GM12875 (cell line): ENCODE measurements at regions not wholly inside any gene's neighbourhood (a gene's known extent, or its start where the extent isn't known, plus 50 kb on each side); places are given as distances from the start of the nearest gene placed in this dataset.

Source experiments
- H3K4me3 ChIP-seq: one replicate; pipeline ENCODE4 v1.5.1; 2011; ENCODE audit warnings: low read depth, low read length, control low read depth
- TF ChIP-seq, protein P1 (sequence below): IDR thresholded peaks from 2 replicates; pipeline ENCODE4 v1.5.1; 2011; ENCODE audit warnings: low read depth, mild to moderate bottlenecking, control low read depth, inconsistent platforms, low read length, moderate library complexity, borderline replicate concordance; ENCODE audit not compliant: insufficient read depth

DNA sequence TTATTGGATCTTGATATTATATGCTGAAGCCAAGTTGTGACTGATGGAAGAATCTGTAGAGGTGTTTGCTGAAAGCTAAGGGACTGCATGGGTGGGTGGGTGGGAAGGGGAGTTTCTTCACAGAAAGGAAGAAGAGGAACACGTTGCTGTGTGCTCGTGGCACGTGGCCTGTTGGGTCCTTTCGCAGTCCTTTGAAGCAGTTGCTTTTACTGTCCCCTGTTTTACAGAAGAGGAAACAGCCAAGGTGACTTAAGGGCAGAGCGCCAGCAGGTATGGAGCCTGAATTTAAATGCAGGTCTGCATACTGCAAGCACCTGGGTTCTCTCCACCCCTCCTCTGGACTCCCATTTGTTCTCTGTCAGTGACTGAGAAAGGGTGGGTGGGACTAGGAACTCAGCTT, 59.4 kb upstream of the PRR23C start:
- TF ChIP-seq, protein P1, sequence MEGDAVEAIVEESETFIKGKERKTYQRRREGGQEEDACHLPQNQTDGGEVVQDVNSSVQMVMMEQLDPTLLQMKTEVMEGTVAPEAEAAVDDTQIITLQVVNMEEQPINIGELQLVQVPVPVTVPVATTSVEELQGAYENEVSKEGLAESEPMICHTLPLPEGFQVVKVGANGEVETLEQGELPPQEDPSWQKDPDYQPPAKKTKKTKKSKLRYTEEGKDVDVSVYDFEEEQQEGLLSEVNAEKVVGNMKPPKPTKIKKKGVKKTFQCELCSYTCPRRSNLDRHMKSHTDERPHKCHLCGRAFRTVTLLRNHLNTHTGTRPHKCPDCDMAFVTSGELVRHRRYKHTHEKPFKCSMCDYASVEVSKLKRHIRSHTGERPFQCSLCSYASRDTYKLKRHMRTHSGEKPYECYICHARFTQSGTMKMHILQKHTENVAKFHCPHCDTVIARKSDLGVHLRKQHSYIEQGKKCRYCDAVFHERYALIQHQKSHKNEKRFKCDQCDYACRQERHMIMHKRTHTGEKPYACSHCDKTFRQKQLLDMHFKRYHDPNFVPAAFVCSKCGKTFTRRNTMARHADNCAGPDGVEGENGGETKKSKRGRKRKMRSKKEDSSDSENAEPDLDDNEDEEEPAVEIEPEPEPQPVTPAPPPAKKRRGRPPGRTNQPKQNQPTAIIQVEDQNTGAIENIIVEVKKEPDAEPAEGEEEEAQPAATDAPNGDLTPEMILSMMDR: no peak
- H3K4me3 ChIP-seq: no peak overlapping the region

DNA sequence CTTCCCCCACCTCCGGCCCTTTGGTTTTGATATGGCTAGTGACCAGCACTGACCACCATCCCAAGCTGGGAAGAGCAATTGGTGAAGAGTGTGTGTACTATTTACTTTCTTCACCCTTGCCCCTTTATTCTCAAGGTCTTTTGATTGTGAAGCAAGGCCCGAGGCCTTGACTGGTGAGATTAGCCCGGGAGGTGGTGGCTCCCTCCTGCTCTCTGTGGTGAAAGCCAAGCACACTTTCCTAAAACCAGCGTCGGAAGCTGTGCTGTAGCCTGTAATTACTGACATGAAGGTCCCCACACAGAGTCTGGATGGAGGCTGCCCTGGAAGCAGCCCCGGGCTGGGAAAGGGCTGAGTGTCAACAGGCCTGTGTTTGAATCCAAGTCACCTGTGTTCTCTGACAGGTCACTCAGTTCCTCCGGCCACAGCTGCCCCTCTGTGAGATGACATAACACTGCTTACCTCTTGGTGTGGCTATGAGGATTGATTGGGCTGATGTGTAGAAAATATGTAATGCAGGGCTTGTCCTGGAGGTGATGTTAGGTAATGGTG, 60.5 kb upstream of the PRR23C start:
- TF ChIP-seq, protein P1: no peak
- no peak overlapping the region for H3K4me3 ChIP-seq

DNA sequence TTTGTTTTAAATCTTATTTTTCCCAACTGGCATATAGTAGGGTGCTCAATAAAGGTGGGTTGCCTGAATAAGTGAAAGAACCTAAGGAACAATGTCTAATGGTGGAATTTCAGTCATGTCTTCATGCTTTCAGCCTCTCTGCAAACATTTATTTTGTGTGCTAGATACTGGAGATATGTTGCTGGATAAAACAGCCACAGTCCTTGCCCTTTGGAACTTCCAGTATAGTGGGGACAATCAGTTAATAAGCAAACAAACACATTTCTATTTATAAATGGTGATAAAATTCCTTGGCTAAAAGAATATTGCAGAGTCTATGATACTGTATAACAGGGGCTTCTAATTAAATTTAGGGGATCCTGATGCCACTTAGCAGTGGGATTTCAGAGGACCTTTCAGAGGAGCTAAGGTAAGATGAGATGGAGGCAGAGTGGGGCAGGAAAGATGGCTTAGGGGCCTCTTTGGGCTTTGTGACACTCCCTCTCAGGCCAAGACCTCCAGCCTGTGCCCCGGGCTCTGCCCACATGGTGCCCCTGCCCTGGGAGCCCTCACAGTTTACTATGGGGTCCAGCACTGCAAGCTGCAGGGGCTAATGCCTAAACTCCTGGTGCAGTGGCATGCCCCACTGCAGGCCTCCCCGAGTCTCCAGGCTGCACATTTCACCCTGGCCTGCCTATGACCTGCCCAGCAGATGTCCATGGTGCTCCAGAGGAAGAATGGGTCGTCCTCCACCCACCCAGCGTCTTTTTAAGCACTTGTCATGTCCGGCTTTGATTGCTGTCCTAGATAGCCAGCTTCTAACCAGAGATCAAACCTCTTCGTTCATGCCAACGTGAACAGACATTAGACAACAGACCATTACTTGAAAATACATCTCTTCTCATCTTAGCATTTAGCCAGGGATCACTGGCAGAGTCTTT, 61.6 kb upstream of the PRR23C start:
- TF ChIP-seq, protein P1: no peak
- H3K4me3 ChIP-seq: no peak overlapping the region

DNA sequence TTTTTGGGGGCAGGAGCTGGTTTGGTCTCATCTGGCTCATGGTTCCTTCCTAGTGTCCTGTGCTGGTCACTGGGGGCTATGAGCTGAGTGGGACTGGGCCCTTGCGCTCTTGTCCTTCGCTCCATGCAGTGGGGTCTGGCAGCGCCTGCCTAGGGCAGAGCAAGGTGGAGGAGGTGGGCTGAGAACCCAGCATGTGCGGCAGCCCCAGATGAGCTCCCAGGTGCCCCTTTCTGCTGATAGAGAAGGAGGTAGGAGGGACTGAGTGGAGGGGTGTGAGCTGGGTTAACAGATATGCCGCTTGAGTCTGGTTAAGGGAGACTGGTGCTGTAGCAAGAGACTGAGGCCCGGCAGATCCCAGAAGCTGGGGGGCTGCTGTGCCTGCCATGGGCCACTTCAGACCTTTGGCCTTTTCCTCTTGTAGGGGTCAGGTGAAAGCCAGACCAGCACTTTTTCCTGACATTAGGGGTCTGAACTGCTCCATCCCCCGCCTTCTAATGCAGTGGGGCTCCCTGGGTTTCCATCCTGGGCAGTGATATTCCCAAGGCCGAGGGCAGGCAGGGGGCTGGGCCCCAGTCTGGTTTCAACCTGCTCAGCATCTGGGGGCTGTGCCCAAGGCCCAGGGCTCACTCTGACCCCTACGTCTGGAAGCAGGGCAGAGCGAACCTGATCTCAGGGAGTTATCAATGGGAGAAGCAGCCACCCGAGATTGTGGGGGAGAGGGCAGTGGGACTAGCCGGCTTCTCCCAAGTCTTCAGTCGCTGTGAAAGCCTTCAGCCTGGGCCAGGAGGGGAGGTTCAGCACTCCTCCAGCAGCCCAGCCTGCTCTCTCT, 62.9 kb upstream of the PRR23C start:
- TF ChIP-seq, protein P1: no peak
- H3K4me3 ChIP-seq: no peak overlapping the region

DNA sequence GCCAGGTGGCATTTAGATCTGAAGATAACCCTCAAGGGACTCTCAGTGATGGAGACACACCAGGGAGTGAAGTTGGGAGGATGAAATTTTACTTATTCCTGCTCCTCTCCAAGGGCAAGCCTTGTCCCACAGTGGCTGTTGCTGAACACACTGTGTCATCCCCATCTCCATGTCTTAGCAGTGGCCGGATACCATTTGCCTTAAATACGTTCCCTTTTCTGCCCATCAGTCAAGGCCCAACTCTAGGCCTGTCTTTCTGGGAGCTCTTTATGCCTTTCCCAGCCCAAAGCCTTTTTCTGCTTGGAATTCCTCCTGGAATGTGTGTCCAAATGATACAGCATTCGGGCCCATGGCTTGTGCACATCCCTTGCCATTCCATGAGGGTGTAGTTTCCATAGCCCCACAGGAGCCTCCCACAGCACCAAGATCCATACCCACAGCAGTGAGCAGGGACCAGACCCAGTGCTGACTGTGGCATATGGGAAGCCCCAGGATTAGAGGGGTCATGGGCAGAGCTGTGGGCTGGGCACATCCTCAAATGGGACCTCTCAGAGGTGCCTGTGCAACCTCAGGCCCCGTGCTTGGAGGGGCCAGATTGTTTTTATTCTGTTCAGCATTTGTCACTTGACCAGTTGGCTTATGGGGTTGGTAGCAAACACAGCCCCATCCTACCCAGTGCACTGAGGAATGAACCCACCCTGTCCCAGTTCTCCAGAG, 63.7 kb upstream of the PRR23C start:
- TF ChIP-seq, protein P1: no peak
- no peak overlapping the region for H3K4me3 ChIP-seq

DNA sequence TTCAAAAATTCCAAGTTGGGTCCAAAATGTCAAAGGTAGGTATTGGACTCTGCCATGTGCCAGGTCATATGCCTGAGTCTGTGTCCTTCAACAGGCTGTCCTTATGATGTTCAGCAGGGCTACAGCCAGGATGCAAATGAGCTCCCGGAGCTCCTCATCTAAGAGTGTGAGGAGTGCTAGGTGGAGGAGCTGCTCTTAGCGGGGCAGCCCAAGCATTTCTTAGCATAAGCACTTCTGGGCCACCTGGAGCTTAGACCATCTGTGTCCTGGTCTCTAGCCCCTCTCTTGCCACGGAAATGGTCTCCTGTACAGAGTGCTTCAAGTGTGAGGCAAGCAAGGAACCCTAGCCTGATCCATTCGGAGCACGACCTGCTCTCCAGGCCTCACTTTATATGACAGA, 64.6 kb upstream of the PRR23C start:
- TF ChIP-seq, protein P1: no peak

More for the DNA sequence above, 64.6 kb upstream of the PRR23C start:
- H3K4me3 ChIP-seq: no peak overlapping the region
